MM.1S (cell line): ENCODE measurements at regions not wholly inside any gene's neighbourhood (a gene's known extent, or its start where the extent isn't known, plus 50 kb on each side); places are given as distances from the start of the nearest gene placed in this dataset.

Source experiments
- EZH2 ChIP-seq: fragments of 300-600 bp; sonication (generic); optimal IDR thresholded peaks from 2 replicates; pipeline ENCODE3; 2017; ENCODE audit warnings: low read depth, mild to moderate bottlenecking, antibody characterized with exemption, low read length, mixed read lengths
- EZH2phosphoT487 ChIP-seq: fragments of 300-600 bp; sonication (generic); IDR thresholded peaks from 2 replicates; pipeline ENCODE4 v1.6.1; 2018; ENCODE audit warnings: antibody characterized with exemption, low read length
- TF ChIP-seq, protein P1 (sequence below): fragments of 300-600 bp; sonication (generic); IDR thresholded peaks from 2 replicates; pipeline ENCODE4 v1.5.1; 2016; ENCODE audit warnings: antibody characterized with exemption, low read length, mixed read lengths

DNA sequence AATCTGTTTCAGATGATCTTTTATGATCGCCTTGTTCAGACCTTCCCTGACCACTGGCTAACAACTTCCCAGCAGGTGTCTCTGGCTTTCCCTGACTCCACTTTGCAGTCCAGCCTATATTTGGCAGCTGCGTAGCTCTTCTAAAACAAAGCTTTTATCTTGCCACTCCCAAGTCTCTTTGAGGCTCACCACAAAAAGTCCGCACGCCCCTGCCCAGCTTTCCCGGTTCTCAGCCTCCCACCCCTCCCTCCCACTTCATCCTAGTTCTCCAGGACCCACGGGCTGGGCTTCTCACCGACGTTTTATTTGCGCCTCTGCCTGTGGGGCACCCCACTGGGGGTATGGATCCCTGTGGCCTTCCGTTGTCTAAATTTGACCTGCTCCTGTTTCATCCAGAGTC is 58.9 kb upstream of the USP6NL start:
- TF ChIP-seq EZH2 (no peak), EZH2phosphoT487 (no peak)
- TF ChIP-seq, protein P1, sequence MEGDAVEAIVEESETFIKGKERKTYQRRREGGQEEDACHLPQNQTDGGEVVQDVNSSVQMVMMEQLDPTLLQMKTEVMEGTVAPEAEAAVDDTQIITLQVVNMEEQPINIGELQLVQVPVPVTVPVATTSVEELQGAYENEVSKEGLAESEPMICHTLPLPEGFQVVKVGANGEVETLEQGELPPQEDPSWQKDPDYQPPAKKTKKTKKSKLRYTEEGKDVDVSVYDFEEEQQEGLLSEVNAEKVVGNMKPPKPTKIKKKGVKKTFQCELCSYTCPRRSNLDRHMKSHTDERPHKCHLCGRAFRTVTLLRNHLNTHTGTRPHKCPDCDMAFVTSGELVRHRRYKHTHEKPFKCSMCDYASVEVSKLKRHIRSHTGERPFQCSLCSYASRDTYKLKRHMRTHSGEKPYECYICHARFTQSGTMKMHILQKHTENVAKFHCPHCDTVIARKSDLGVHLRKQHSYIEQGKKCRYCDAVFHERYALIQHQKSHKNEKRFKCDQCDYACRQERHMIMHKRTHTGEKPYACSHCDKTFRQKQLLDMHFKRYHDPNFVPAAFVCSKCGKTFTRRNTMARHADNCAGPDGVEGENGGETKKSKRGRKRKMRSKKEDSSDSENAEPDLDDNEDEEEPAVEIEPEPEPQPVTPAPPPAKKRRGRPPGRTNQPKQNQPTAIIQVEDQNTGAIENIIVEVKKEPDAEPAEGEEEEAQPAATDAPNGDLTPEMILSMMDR, result no peak
